ENCODE measurements at regions not wholly inside any gene's neighbourhood (a gene's known extent, or its start where the extent isn't known, plus 50 kb on each side); places are given as distances from the start of the nearest gene placed in this dataset.
"Not testable (repeated sequence)": the region's sequence is repeated elsewhere in the genome, so short reads cannot be mapped to it uniquely, and the experiment has no call there.

DNA sequence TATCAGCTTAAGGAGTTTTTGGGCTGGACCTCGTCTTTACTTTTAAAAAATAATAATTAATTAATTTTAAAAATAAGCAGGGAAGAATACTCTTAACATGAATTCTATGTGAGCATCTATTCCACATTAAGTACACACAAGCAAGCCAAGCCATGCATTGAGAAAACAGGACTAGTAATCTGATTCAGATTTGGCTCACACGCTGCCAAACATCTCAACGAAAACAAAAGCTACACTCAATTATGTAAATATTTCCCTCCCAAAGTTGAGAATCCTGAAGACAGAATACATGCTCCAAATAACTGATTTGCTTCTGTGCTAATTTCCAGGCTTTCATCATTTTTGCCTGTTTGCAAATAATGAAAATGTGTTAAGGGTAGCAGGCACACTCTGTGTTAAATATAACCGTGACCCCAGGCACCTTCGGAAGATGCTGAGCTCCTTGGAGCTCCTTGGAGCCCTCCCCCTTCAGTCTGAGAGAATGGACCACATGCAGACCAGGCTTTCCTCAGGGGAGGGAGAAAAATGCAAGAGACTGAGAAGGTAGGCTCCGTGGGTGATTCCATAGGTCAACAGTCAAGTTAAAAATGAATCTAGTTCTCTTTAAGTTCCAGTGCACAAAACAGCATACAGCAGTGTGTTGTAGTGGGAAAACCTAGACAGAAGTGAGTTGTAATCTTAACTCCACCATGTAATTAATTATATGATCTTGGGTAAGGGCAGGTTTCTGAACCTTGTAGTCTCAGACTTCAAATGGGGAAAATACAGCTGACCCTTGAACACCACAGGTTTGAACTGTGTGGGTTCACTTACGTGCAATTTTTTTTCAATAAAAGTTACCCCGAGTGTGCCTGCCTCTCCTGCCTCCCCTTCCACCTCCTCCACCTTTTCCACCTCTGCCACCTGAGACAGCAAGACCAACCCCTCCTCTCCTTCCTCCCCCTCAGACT lies 161.3 kb upstream of the RREB1 start:
- no peak overlapping the region for H3K4me3 ChIP-seq
- no peak overlapping the region for H3K27ac ChIP-seq
- no peaks in the 10 kb centered on the region for H3K4me1 ChIP-seq
- no peaks in the 10 kb centered on the region for H3K9me3 ChIP-seq
- no peaks in the 10 kb centered on the region for H3K27me3 ChIP-seq
- TF ChIP-seq, protein P1, sequence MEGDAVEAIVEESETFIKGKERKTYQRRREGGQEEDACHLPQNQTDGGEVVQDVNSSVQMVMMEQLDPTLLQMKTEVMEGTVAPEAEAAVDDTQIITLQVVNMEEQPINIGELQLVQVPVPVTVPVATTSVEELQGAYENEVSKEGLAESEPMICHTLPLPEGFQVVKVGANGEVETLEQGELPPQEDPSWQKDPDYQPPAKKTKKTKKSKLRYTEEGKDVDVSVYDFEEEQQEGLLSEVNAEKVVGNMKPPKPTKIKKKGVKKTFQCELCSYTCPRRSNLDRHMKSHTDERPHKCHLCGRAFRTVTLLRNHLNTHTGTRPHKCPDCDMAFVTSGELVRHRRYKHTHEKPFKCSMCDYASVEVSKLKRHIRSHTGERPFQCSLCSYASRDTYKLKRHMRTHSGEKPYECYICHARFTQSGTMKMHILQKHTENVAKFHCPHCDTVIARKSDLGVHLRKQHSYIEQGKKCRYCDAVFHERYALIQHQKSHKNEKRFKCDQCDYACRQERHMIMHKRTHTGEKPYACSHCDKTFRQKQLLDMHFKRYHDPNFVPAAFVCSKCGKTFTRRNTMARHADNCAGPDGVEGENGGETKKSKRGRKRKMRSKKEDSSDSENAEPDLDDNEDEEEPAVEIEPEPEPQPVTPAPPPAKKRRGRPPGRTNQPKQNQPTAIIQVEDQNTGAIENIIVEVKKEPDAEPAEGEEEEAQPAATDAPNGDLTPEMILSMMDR (IDR thresholded peaks at IDR 0.05): no peak
- no peak for TF ChIP-seq POLR2A (IDR thresholded peaks at IDR 0.05)
- no peaks in the 10 kb centered on the region for H3K36me3 ChIP-seq
- DNase-seq: no peak
- intact Hi-C loops (cut with DNase I; ENCODE audit: low total_unique reads): no loop called here

- TF ChIP-seq, protein P1 (IDR thresholded peaks at IDR 0.05): no peak
- no peak for TF ChIP-seq POLR2A (IDR thresholded peaks at IDR 0.05)
- Histone ChIP-seq H3K4me1 (no peaks in the 10 kb centered on the region), H3K36me3 (no peaks in the 10 kb centered on the region), H3K27ac (no peak overlapping the region), H3K4me3 (no peak overlapping the region), H3K27me3 (no peaks in the 10 kb centered on the region), H3K9me3 (no peaks in the 10 kb centered on the region)
- no peak for DNase-seq
- intact Hi-C loops (cut with DNase I; ENCODE audit: low total_unique reads): no loop called here
These were observed 157.2 kb upstream of the RREB1 start for GRCh38 chr6:6950373-6951145.

DNA sequence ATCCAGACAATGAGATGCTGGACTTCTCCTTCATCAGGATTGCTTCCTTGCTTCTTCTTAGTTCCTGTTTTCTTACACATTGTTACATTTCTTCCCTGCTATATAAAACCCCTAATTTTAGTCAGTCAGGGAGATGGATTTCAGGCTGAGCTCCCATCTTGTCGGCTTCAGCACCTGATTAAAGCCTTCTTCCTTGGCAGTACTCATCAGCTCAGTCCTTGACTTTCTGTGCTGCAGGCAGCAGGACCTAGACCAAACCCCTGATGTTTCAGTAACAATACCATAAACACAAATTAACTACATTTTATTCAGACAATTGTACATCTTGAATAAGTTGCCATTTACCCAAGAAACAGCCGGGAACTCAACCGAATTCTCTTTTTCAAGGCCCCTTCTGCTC lies 156.4 kb upstream of the RREB1 start:
- no peaks in the 10 kb centered on the region for H3K27me3 ChIP-seq
- no peaks in the 10 kb centered on the region for H3K9me3 ChIP-seq
- no peak for TF ChIP-seq POLR2A (IDR thresholded peaks at IDR 0.05)
- TF ChIP-seq, protein P1 (IDR thresholded peaks at IDR 0.05): no peak
- no peaks in the 10 kb centered on the region for H3K4me1 ChIP-seq
- no peak overlapping the region for H3K4me3 ChIP-seq
- H3K36me3 ChIP-seq: no peaks in the 10 kb centered on the region
- no peak overlapping the region for H3K27ac ChIP-seq
- DNase-seq: no peak
- intact Hi-C loops (cut with DNase I; ENCODE audit: low total_unique reads): no loop called here

DNA sequence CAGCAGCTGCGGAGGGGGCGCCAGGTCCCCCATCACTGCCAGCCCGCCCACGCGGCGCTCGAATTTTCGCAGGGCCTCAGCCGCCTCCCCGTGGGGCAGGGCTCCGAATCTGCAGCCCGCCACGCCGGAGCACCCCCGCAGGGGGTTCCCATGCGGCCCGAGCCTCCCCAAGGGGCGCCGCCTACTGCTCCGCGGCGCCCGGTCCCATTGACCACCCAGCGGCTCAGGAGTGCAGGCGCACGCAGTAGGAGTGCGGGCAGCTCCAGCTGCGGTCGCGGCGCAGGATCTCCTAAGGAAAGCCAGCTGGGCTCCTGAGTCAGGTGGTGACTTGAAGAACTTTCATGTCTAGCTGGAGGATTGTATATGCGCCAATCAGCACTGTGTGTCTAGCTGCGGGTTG lies 155.3 kb upstream of the RREB1 start:
- intact Hi-C loops (cut with DNase I; ENCODE audit: low total_unique reads): no loop called here
- H3K36me3 ChIP-seq: no peaks in the 10 kb centered on the region
- no peaks in the 10 kb centered on the region for H3K27me3 ChIP-seq

GRCh38 chr6:6952927-6953326 lies 154.8 kb upstream of the RREB1 start:
- H3K36me3 ChIP-seq; H3K4me1 ChIP-seq; H3K27me3 ChIP-seq; H3K9me3 ChIP-seq; H3K4me3 ChIP-seq; H3K27ac ChIP-seq; DNase-seq; intact Hi-C loops (cut with DNase I; ENCODE audit: low total_unique reads): not testable (repeated sequence)

More for the DNA sequence above, 155.3 kb upstream of the RREB1 start:
- no peak for DNase-seq
- H3K4me1 ChIP-seq: no peaks in the 10 kb centered on the region
- H3K9me3 ChIP-seq: no peaks in the 10 kb centered on the region
- no peak overlapping the region for H3K27ac ChIP-seq
- H3K4me3 ChIP-seq: no peak overlapping the region
- no peak for TF ChIP-seq POLR2A (IDR thresholded peaks at IDR 0.05)
- TF ChIP-seq, protein P1 (IDR thresholded peaks at IDR 0.05): no peak

Data from uterus (tissue), 3 donors.